ENCODE measurements at regions not wholly inside any gene's neighbourhood (a gene's known extent, or its start where the extent isn't known, plus 50 kb on each side); places are given as distances from the start of the nearest gene placed in this dataset.

GRCh38 chr1:38780133-38780532 is 79.4 kb downstream of the RRAGC start:
- Histone ChIP-seq H3K27me3 (ENCODE audit: low read length) (no peaks in the 10 kb centered on the region; the same call in 1 of the 2 replicates), H3K36me3 (ENCODE audit: low read length) (no peaks in the 10 kb centered on the region), H2AFZ (ENCODE audit: low read depth, low read length, severe bottlenecking) (no peak overlapping the region), H3K9me3 (ENCODE audit: insufficient read depth, low read length) (no peaks in the 10 kb centered on the region), H3K4me2 (ENCODE audit: low read depth, low read length, poor library complexity, severe bottlenecking) (no peak overlapping the region), H3K9ac (ENCODE audit: low read length) (no peak overlapping the region), H4K20me1 (ENCODE audit: low read depth, low read length) (no peaks in the 10 kb centered on the region), H3K9me2 (replicated peaks; ENCODE audit: insufficient read depth, low read length) (no peaks in the 10 kb centered on the region), H3K4me3 (ENCODE audit: insufficient read depth, low read length, poor library complexity, severe bottlenecking) (no peak overlapping the region), H3F3A (ENCODE audit: insufficient read depth) (no peaks in the 10 kb centered on the region), H3K79me2 (ENCODE audit: insufficient read depth, low read length) (no peaks in the 10 kb centered on the region), H3K27ac (ENCODE audit: low read depth, low read length) (no peak overlapping the region)
- TF ChIP-seq EZH2phosphoT487 (conservative IDR thresholded peaks at IDR 0.05; ENCODE audit: low read length) (no peak), CTCF (IDR thresholded peaks at IDR 0.05; ENCODE audit: insufficient read depth, low read length, poor library complexity, severe bottlenecking) (no peak)

GRCh38 chr1:38779491-38779890 is 80.1 kb downstream of the RRAGC start:
- Histone ChIP-seq H3K79me2 (ENCODE audit: insufficient read depth, low read length) (no peaks in the 10 kb centered on the region), H3K9me3 (ENCODE audit: insufficient read depth, low read length) (no peaks in the 10 kb centered on the region), H2AFZ (ENCODE audit: low read depth, low read length, severe bottlenecking) (no peak overlapping the region), H3K4me2 (ENCODE audit: low read depth, low read length, poor library complexity, severe bottlenecking) (no peak overlapping the region), H3K27me3 (ENCODE audit: low read length) (no peaks in the 10 kb centered on the region; the same call in 1 of the 2 replicates), H3K4me3 (ENCODE audit: insufficient read depth, low read length, poor library complexity, severe bottlenecking) (no peak overlapping the region), H3K9me2 (replicated peaks; ENCODE audit: insufficient read depth, low read length) (no peaks in the 10 kb centered on the region), H3K9ac (ENCODE audit: low read length) (no peak overlapping the region), H3K27ac (ENCODE audit: low read depth, low read length) (no peak overlapping the region), H4K20me1 (ENCODE audit: low read depth, low read length) (no peaks in the 10 kb centered on the region), H3F3A (ENCODE audit: insufficient read depth) (no peaks in the 10 kb centered on the region), H3K36me3 (ENCODE audit: low read length) (no peaks in the 10 kb centered on the region)
- TF ChIP-seq EZH2phosphoT487 (conservative IDR thresholded peaks at IDR 0.05; ENCODE audit: low read length) (no peak), CTCF (IDR thresholded peaks at IDR 0.05; ENCODE audit: insufficient read depth, low read length, poor library complexity, severe bottlenecking) (no peak)

GRCh38 chr1:38778521-38778920 is 81.1 kb downstream of the RRAGC start:
- no peak overlapping the region for H2AFZ ChIP-seq (ENCODE audit: low read depth, low read length, severe bottlenecking)
- no peaks in the 10 kb centered on the region for H3K9me2 ChIP-seq (replicated peaks; ENCODE audit: insufficient read depth, low read length)
- H3K9ac ChIP-seq (ENCODE audit: low read length) = no peak overlapping the region
- no peaks in the 10 kb centered on the region for H3K79me2 ChIP-seq (ENCODE audit: insufficient read depth, low read length)
- H3F3A ChIP-seq (ENCODE audit: insufficient read depth) = no peaks in the 10 kb centered on the region
- H3K4me2 ChIP-seq (ENCODE audit: low read depth, low read length, poor library complexity, severe bottlenecking) = no peak overlapping the region
- no peaks in the 10 kb centered on the region for H3K9me3 ChIP-seq (ENCODE audit: insufficient read depth, low read length)
- no peak overlapping the region for H3K27ac ChIP-seq (ENCODE audit: low read depth, low read length)
- H3K36me3 ChIP-seq (ENCODE audit: low read length) = no peaks in the 10 kb centered on the region
- H4K20me1 ChIP-seq (ENCODE audit: low read depth, low read length) = no peaks in the 10 kb centered on the region
- H3K27me3 ChIP-seq (ENCODE audit: low read length) = no peaks in the 10 kb centered on the region; the same call in 1 of the 2 replicates
- no peak for TF ChIP-seq CTCF (IDR thresholded peaks at IDR 0.05; ENCODE audit: insufficient read depth, low read length, poor library complexity, severe bottlenecking)
- no peak for TF ChIP-seq EZH2phosphoT487 (conservative IDR thresholded peaks at IDR 0.05; ENCODE audit: low read length)
- no peak overlapping the region for H3K4me3 ChIP-seq (ENCODE audit: insufficient read depth, low read length, poor library complexity, severe bottlenecking)
